HEK293 (cell line): ENCODE measurements at regions not wholly inside any gene's neighbourhood (a gene's known extent, or its start where the extent isn't known, plus 50 kb on each side); places are given as distances from the start of the nearest gene placed in this dataset.

Experiments
- CTCF ChIA-PET: fragments of 350-600 bp; formaldehyde crosslinking; extraction: SDS; loops from one replicate; lab custom pipeline; 2021; ENCODE audit warnings: antibody characterized with exemption; lab: Yijun Ruan, JAX
- POLR2A ChIA-PET: fragments of 300-600 bp; formaldehyde crosslinking; extraction: SDS; loops from one replicate; lab custom pipeline; 2020; ENCODE audit warnings: antibody characterized with exemption, inconsistent platforms; lab: Yijun Ruan, JAX
- H3K27ac ChIP-seq: fragments of 200-500 bp; sonication (Bioruptor generic); 2 replicates; pipeline ENCODE4 v1.5.1; 2014; ENCODE audit warnings: low read depth, low read length, control low read depth, inconsistent platforms; ENCODE audit errors: extremely low read depth
- H3K36me3 ChIP-seq, 2 experiments: fragments of 200-500 bp in 1 of 2; sonication (Bioruptor generic) in 1 of 2; 1 replicate in 1 of 2; 2 replicates in 1 of 2; pipeline ENCODE4 v1.5.1; 2014 to 2017; ENCODE audit warnings: inconsistent platforms in 2 of 2, low read length in 2 of 2; ENCODE audit not compliant: control insufficient read depth in 2 of 2, insufficient read depth in 1 of 2
- H3K4me1 ChIP-seq: fragments of 200-500 bp; sonication (Bioruptor generic); 2 replicates; pipeline ENCODE4 v1.5.1; 2014; ENCODE audit warnings: mild to moderate bottlenecking, low read length, inconsistent platforms; ENCODE audit not compliant: control insufficient read depth, insufficient read depth
- H3K4me3 ChIP-seq: 2 replicates; pipeline ENCODE4 v1.5.1; 2011; ENCODE audit warnings: low read depth, mild to moderate bottlenecking, control low read depth, low read length, moderate library complexity
- H3K9me3 ChIP-seq: fragments of 200-500 bp; sonication (Bioruptor generic); 2 replicates; pipeline ENCODE4 v1.5.1; 2014; ENCODE audit warnings: low read depth, low read length, inconsistent platforms; ENCODE audit not compliant: control insufficient read depth, insufficient read depth
- GLI4 ChIP-seq: fragments of 450-650 bp; formaldehyde crosslinking; IDR thresholded peaks from 2 replicates; pipeline ENCODE4 v1.5.1; 2016; ENCODE audit warnings: missing biosample characterization, missing genetic modification characterization
- KLF10 ChIP-seq: fragments of 450-650 bp; IDR thresholded peaks from 2 replicates; pipeline ENCODE4 v1.5.1; 2018; ENCODE audit warnings: missing biosample characterization, mild to moderate bottlenecking, missing genetic modification characterization
- MEIS1 ChIP-seq: sonication (generic); formaldehyde crosslinking; IDR thresholded peaks from 2 replicates; pipeline ENCODE4 v1.8.1; 2022; ENCODE audit warnings: missing genetic modification reagents, mild to moderate bottlenecking, borderline replicate concordance
- RBAK ChIP-seq: fragments of 450-650 bp; formaldehyde crosslinking; IDR thresholded peaks from 2 replicates; pipeline ENCODE4 v1.5.1; 2016; ENCODE audit warnings: missing biosample characterization, missing genetic modification characterization
- SP2 ChIP-seq: fragments of 450-650 bp; formaldehyde crosslinking; IDR thresholded peaks from 2 replicates; pipeline ENCODE4 v1.5.1; 2016; ENCODE audit warnings: missing biosample characterization, missing genetic modification characterization
- ZFP69B ChIP-seq: fragments of 450-650 bp; formaldehyde crosslinking; IDR thresholded peaks from 2 replicates; pipeline ENCODE4 v1.5.1; 2016; ENCODE audit warnings: missing biosample characterization, missing genetic modification characterization
- ZNF169 ChIP-seq: fragments of 450-650 bp; formaldehyde crosslinking; IDR thresholded peaks from 2 replicates; pipeline ENCODE4 v1.5.1; 2016; ENCODE audit warnings: missing biosample characterization, missing genetic modification characterization
- ZNF202 ChIP-seq: fragments of 450-650 bp; formaldehyde crosslinking; IDR thresholded peaks from 2 replicates; pipeline ENCODE4 v1.5.1; 2016; ENCODE audit warnings: missing biosample characterization, missing genetic modification characterization, borderline replicate concordance
- ZNF391 ChIP-seq: fragments of 450-650 bp; formaldehyde crosslinking; IDR thresholded peaks from 2 replicates; pipeline ENCODE4 v1.5.1; 2016; ENCODE audit warnings: low read depth, missing biosample characterization, missing genetic modification characterization, borderline replicate concordance
- ZNF416 ChIP-seq: fragments of 450-650 bp; formaldehyde crosslinking; IDR thresholded peaks from 2 replicates; pipeline ENCODE4 v1.5.1; 2016; ENCODE audit warnings: missing biosample characterization, missing genetic modification characterization
- ZNF426 ChIP-seq: fragments of 450-650 bp; formaldehyde crosslinking; IDR thresholded peaks from 2 replicates; pipeline ENCODE4 v1.5.1; 2017; ENCODE audit warnings: missing biosample characterization, missing genetic modification characterization, mild to moderate bottlenecking, inconsistent platforms, moderate library complexity
- ZNF561 ChIP-seq: fragments of 450-650 bp; IDR thresholded peaks from 2 replicates; pipeline ENCODE4 v1.5.1; 2018; ENCODE audit warnings: missing biosample characterization, missing genetic modification characterization, borderline replicate concordance
- ZNF629 ChIP-seq: fragments of 450-650 bp; formaldehyde crosslinking; IDR thresholded peaks from 2 replicates; pipeline ENCODE4 v1.5.1; 2017; ENCODE audit warnings: missing biosample characterization, missing genetic modification characterization
- ZNF777 ChIP-seq: fragments of 450-650 bp; formaldehyde crosslinking; IDR thresholded peaks from 2 replicates; pipeline ENCODE4 v1.5.1; 2017; ENCODE audit warnings: missing biosample characterization, missing genetic modification characterization, borderline replicate concordance
- TF ChIP-seq, protein P1 (sequence below): fragments of 450-650 bp; formaldehyde crosslinking; IDR thresholded peaks from 2 replicates; pipeline ENCODE4 v1.5.1; 2016; ENCODE audit warnings: missing biosample characterization, missing genetic modification characterization
- TF ChIP-seq, protein P2 (sequence below): fragments of 450-650 bp; formaldehyde crosslinking; IDR thresholded peaks from 2 replicates; pipeline ENCODE4 v1.5.1; 2016; ENCODE audit warnings: missing biosample characterization, missing genetic modification characterization
- TF ChIP-seq, protein P3 (sequence below): fragments of 450-650 bp; formaldehyde crosslinking; IDR thresholded peaks from 2 replicates; pipeline ENCODE4 v1.5.1; 2016; ENCODE audit warnings: missing biosample characterization, missing genetic modification characterization
- TF ChIP-seq, protein P4 (sequence below): fragments of 450-650 bp; formaldehyde crosslinking; IDR thresholded peaks from 2 replicates; pipeline ENCODE4 v1.5.1; 2016; ENCODE audit warnings: missing biosample characterization, missing genetic modification characterization
- TF ChIP-seq, protein P5 (sequence below): fragments of 450-650 bp; formaldehyde crosslinking; IDR thresholded peaks from 2 replicates; pipeline ENCODE4 v1.5.1; 2016; ENCODE audit warnings: missing biosample characterization, missing genetic modification characterization, borderline replicate concordance

DNA sequence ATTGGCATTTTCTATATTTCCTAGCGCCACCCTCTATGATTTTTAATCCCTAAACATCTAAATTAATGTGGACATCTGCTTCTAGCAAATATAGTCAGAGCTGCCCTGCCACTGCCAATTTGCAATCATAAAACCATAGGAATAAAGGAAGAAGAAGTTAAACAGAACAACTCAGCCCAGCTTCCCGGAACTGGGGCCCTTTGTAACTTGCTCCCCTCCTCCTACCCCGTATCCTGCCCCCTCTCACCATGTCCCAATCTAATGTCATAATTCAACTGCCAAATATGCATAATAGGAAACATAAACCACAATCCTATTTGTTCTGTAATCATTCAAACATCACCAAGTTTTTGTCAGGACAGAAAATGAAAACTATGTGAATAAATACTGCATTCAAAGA is 74.4 kb upstream of the ACP3 start:
- Histone ChIP-seq H3K4me3 (no peak overlapping the region), H3K36me3 (no peaks in the 10 kb centered on the region), H3K9me3 (no peaks in the 10 kb centered on the region), H3K4me1 (no peaks in the 10 kb centered on the region), H3K27ac (no peak overlapping the region)
- no peak for TF ChIP-seq ZFP69B (tag by site-specific recombination)
- no peak for TF ChIP-seq ZNF629 (tag by site-specific recombination)
- TF ChIP-seq, protein P1, sequence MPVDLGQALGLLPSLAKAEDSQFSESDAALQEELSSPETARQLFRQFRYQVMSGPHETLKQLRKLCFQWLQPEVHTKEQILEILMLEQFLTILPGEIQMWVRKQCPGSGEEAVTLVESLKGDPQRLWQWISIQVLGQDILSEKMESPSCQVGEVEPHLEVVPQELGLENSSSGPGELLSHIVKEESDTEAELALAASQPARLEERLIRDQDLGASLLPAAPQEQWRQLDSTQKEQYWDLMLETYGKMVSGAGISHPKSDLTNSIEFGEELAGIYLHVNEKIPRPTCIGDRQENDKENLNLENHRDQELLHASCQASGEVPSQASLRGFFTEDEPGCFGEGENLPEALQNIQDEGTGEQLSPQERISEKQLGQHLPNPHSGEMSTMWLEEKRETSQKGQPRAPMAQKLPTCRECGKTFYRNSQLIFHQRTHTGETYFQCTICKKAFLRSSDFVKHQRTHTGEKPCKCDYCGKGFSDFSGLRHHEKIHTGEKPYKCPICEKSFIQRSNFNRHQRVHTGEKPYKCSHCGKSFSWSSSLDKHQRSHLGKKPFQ (tag by site-specific recombination), result no peak
- no peak for TF ChIP-seq ZNF391 (tag by site-specific recombination)
- no peak for TF ChIP-seq ZNF561 (tag by site-specific recombination)
- TF ChIP-seq, protein P2, sequence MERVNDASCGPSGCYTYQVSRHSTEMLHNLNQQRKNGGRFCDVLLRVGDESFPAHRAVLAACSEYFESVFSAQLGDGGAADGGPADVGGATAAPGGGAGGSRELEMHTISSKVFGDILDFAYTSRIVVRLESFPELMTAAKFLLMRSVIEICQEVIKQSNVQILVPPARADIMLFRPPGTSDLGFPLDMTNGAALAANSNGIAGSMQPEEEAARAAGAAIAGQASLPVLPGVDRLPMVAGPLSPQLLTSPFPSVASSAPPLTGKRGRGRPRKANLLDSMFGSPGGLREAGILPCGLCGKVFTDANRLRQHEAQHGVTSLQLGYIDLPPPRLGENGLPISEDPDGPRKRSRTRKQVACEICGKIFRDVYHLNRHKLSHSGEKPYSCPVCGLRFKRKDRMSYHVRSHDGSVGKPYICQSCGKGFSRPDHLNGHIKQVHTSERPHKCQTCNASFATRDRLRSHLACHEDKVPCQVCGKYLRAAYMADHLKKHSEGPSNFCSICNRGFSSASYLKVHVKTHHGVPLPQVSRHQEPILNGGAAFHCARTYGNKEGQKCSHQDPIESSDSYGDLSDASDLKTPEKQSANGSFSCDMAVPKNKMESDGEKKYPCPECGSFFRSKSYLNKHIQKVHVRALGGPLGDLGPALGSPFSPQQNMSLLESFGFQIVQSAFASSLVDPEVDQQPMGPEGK (tag by site-specific recombination), result no peak
- TF ChIP-seq, protein P3, sequence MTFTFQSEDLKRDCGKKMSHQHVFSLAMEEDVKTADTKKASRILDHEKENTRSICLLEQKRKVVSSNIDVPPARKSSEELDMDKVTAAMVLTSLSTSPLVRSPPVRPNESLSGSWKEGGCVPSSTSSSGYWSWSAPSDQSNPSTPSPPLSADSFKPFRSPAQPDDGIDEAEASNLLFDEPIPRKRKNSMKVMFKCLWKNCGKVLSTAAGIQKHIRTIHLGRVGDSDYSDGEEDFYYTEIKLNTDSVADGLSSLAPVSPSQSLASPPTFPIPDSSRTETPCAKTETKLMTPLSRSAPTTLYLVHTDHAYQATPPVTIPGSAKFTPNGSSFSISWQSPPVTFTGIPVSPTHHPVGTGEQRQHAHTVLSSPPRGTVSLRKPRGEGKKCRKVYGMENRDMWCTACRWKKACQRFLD (tag by site-specific recombination), result no peak
- TF ChIP-seq SP2, result no peak
- TF ChIP-seq, protein P4, sequence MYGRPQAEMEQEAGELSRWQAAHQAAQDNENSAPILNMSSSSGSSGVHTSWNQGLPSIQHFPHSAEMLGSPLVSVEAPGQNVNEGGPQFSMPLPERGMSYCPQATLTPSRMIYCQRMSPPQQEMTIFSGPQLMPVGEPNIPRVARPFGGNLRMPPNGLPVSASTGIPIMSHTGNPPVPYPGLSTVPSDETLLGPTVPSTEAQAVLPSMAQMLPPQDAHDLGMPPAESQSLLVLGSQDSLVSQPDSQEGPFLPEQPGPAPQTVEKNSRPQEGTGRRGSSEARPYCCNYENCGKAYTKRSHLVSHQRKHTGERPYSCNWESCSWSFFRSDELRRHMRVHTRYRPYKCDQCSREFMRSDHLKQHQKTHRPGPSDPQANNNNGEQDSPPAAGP (tag by site-specific recombination), result no peak
- no peak for TF ChIP-seq ZNF169
- TF ChIP-seq KLF10 (tag by site-specific recombination), result no peak
- no peak for TF ChIP-seq GLI4
- TF ChIP-seq ZNF202 (tag by site-specific recombination), result no peak
- no peak for TF ChIP-seq MEIS1 (CRISPR knock-in tag)
- no peak for TF ChIP-seq ZNF426
- TF ChIP-seq ZNF777 (tag by site-specific recombination), result no peak
- CTCF ChIA-PET, result no interaction called here
- POLR2A ChIA-PET, result no interaction called here

DNA sequence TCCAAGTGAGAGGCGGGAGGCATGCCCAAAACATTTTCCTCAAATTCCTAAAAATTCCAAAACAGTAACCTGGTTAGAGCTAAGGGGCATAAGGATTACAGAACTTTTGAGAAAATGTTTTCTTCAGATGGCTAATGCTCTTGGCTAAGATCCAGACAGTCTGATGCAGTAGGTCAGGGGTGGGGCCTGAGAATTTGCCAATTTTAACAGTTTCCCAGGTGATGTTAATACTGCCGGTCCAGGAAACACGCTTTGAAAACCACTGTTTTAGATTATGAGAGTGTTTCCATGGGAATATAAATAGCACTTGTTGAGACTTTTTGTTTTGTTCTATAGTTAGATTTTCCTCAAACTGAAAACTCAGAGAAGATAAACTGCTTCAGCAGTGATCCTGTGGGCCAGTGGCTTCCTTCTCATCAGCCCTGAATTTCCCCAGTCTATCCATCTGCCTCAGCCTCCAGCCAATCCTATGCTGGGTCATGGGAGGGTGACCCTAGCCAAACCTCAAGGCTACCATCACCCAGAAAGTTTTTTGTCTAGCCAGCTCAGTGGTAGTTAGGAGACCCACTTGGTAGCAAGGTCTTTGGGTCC is 71.6 kb upstream of the ACP3 start:
- Histone ChIP-seq H3K9me3 (no peaks in the 10 kb centered on the region), H3K4me3 (no peak overlapping the region), H3K4me1 (no peaks in the 10 kb centered on the region), H3K27ac (no peak overlapping the region), H3K36me3 (no peaks in the 10 kb centered on the region)
- CTCF ChIA-PET, result interaction anchor here (0.7 to 1.7 kb wide), 3 partner anchors 11 to 124 kb away, joined by 3 to 4 read pairs (median 4); no protein-coding TSS in a partner anchor
- POLR2A ChIA-PET, result interaction anchor here (0.6 kb wide), 1 partner anchor 99 kb away, joined by 4 read pairs; no protein-coding TSS in a partner anchor
- TF ChIP-seq, protein P5, sequence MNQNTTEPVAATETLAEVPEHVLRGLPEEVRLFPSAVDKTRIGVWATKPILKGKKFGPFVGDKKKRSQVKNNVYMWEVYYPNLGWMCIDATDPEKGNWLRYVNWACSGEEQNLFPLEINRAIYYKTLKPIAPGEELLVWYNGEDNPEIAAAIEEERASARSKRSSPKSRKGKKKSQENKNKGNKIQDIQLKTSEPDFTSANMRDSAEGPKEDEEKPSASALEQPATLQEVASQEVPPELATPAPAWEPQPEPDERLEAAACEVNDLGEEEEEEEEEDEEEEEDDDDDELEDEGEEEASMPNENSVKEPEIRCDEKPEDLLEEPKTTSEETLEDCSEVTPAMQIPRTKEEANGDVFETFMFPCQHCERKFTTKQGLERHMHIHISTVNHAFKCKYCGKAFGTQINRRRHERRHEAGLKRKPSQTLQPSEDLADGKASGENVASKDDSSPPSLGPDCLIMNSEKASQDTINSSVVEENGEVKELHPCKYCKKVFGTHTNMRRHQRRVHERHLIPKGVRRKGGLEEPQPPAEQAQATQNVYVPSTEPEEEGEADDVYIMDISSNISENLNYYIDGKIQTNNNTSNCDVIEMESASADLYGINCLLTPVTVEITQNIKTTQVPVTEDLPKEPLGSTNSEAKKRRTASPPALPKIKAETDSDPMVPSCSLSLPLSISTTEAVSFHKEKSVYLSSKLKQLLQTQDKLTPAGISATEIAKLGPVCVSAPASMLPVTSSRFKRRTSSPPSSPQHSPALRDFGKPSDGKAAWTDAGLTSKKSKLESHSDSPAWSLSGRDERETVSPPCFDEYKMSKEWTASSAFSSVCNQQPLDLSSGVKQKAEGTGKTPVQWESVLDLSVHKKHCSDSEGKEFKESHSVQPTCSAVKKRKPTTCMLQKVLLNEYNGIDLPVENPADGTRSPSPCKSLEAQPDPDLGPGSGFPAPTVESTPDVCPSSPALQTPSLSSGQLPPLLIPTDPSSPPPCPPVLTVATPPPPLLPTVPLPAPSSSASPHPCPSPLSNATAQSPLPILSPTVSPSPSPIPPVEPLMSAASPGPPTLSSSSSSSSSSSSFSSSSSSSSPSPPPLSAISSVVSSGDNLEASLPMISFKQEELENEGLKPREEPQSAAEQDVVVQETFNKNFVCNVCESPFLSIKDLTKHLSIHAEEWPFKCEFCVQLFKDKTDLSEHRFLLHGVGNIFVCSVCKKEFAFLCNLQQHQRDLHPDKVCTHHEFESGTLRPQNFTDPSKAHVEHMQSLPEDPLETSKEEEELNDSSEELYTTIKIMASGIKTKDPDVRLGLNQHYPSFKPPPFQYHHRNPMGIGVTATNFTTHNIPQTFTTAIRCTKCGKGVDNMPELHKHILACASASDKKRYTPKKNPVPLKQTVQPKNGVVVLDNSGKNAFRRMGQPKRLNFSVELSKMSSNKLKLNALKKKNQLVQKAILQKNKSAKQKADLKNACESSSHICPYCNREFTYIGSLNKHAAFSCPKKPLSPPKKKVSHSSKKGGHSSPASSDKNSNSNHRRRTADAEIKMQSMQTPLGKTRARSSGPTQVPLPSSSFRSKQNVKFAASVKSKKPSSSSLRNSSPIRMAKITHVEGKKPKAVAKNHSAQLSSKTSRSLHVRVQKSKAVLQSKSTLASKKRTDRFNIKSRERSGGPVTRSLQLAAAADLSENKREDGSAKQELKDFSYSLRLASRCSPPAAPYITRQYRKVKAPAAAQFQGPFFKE (tag by site-specific recombination), result no peak
- TF ChIP-seq RBAK (tag by site-specific recombination) (no peak), ZNF416 (tag by site-specific recombination) (no peak)
